ENCODE measurements at regions not wholly inside any gene's neighbourhood (a gene's known extent, or its start where the extent isn't known, plus 50 kb on each side); places are given as distances from the start of the nearest gene placed in this dataset.
"Not testable (repeated sequence)": the region's sequence is repeated elsewhere in the genome, so short reads cannot be mapped to it uniquely, and the experiment has no call there.

DNA sequence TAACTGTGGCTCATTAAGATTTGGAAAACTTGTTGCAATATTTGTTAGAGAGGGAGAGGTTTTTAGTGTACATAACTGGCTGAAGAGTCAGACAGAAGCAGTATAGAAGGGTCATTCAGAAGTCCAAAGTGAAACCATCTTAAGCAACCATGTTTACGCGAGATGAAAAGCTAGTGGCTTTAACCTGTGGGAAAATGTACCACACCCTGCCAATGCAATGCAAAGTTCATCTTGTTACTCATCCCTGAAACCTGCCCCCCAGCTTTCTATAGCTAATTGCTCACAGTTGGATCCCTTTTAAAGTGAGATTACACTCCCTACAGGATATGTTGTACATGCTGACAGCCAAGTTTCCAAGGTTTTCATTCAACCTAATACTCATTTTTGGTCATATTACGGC is 96.7 kb upstream of the RAPGEF2 start:
- DNase-seq: no peak

DNA sequence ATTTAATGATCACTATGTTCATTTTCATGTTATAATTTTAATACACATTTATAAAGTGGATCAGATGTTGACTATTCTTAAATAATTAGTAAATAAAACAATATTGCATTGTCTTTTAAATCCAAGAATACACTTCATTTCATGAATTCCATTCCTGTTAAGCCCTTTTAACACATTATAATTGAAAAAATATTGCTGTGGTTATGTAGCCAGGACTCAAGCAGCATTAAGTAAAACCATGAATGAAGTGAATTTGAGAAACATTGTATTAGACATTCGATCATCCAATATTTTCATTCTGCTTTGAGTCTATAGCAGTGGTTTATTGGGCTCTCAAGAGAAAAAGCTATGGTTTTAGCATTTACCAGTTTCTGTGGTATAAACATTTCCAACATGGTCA is 94.2 kb upstream of the RAPGEF2 start:
- DNase-seq: no peak

DNA sequence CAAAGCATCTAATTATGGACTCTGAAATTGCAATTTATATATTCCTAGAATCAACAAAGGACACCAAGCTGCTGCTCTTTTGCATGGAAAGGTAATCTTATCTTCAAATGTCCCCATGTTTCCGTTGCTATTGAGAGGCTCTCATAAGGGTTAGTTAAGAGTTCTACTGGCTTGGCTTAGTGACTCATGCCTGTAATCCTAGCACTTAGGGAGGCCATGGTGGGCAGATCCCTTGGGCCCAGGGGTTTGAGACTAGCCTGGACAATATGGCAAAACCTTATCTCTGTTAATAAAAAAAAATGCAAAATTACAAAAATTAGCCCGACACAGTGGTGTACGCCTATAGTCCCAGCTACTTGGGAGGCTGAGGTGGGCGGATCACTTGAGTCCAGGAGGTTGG is 93.4 kb upstream of the RAPGEF2 start:
- no peak for DNase-seq

DNA sequence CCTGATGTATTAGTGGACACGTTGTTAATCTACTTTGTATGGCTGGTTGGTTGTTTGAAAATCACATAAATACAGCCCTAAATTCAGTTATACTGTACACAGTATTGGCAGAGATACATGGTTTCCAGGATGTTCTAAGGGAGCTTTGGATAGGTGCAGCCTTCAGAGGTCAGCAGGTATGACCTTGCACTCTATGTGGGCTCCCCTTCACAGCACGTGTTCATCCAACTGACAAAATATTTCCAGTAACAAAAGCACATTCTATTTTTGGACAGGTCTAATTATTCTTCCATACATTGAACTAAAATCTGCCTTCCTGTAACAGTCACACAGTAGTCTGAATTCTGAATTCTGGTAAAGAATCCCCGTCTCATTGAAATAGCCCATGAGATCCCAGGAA is 92.8 kb upstream of the RAPGEF2 start:
- DNase-seq: no peak

DNA sequence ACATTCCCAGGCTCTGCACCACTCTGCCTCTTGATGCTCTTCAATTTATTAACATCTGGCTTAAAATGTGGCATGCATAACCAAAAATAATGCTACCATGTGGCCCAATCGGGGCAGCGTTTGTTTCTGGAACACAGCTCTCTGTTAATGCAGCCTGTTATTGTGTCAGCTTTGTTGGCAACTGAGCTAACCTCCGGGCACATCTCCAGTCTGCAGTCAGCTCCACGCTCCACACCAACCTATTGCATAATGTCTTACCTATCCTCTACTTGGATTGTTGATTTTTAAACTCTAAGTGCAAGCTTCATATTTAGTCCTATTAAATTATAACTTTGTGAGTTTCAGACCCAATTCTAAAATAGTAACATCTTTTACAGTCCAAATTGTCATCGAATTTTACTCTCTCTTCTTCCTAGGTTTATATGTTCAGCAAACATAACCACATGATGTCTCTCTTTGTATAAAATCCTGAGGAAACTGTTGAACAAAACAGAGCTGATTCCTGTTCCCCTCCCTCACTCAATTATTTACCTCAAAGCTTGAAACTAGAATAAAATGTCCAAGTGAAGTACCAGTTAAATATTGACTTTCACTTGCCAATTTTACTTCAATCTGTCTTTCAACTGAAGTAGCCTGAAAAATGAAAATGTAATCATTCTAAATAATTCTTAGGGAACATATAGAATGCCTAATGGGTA is 92.2 kb upstream of the RAPGEF2 start:
- DNase-seq: peak; percentile 61

DNA sequence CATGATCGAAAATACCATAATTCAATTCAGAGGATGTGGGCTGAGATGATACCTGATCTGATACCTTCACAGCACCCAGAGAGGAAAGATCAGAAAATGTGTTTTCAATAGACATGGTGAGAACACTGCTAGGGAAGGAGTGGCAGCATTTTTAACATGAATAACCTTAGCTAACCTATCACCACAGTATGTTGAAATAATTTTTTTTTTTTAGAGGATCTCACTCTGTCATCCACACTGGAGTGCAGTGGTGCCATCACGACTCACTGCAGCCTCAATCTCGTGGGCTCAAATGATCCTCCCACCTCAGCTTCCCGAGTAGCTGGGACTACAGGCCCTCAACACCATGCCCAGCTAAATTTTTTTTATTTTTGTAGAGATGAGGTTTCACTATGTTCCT is 90.5 kb upstream of the RAPGEF2 start:
- DNase-seq: no peak

DNA sequence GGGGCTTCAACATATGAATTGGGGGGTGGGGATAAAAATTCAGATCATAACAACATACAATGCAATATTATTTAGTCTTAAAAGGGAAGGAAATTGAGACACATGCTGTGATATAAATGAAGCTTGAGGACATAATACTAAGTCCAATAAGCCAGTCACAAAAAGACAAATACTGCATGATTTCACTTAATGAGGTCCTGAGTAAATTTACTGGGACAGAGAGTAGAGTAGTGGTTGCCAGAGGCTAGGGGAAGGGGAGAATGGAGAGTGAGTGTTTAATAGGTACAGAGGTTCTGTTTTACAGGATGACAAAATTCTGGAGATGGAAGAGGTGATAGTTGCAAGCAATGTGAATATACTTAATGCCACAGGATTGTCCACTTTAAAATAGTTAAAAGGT is 89.2 kb upstream of the RAPGEF2 start:
- DNase-seq: no peak

DNA sequence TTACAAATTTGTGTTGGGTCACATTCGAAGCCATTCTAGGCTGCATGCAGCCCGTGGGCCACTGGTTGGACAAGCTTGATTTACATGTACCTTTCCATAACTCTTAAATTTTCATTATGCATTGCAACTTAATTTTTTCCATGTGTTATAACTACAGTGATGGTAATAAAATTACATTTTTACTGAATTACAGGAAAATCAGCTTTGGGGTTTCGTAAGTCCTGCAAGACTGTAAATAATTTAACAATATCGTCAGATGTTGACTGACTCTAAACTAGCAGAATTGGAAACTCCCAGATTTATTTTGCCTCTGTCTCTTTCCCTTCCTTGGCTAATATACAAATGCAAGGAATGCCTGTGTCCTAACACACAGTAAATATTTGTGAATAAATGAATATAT is 88.0 kb upstream of the RAPGEF2 start:
- DNase-seq: no peak

DNA sequence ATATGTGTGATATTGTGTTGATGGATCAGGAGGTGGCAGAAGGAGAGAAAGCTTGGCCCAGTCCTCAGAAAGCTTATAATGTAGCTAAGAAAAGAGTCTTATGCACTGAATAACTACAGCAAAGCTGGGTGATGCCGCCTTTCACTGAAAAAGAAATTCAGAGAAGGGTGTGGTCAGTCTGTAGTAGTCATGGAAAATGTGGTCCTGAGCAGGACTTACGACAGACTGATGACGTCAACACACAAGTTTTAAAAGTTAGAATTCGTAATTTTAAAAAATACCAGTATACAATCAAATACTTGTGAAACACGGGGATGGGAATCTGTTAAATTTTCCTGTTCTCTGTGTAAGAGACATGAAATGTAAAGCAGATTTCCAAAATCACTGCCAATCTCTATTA is 87.0 kb upstream of the RAPGEF2 start:
- DNase-seq: no peak

DNA sequence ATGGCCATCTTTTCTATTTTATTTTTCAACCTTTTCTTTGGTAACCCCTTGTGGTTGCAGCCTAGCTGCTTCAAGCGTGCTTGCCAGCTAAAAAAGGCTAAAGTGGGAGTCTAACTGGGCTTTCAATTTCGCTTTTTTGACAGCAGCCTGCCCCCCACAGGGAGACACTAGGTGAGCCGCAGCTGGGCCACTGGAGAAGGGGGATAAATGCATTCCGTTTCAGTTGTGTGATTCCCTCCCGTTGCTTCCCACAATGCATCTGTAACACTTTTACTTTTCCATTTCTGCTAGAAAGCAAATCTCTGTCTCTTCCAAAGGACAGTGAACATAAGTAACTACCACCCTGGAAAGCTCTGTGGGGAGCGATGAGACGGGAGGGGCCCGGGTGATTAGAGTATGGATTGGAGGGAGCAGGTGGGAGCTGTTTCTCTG is 86.3 kb upstream of the RAPGEF2 start:
- peak; percentile 33 for DNase-seq

DNA sequence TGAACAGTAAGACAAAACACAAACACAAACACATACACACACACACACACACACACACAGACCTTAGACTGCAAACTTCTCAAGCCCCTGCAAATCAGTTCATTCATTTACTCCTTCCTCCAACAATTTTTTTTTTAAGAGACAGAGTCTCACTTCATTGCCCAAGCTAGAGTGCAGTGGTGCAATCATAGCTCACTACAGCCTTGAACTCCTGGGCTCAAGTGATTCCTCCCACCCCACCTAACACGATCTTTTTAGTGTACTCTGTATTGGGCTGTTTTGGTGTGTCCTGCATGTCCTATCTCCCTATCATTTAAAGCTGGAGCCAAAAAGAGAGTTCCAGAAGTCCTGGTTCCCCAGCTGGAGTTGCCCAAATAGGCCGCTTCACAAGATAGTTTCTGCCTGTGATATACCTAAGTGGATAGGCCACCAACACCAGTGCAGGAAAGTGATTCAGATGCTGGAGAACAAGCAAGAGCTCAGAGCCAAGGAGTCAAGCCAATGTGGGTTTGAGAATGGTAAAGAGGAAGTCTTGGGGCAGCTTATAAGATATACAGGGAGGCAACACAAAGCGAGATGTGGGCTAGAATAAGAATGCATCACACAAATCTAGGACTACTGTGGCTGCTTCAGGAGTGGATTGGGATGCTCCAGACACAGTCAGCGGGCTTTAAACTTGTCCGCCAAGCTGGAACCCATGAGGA is 85.4 kb upstream of the RAPGEF2 start:
- DNase-seq: no peak

DNA sequence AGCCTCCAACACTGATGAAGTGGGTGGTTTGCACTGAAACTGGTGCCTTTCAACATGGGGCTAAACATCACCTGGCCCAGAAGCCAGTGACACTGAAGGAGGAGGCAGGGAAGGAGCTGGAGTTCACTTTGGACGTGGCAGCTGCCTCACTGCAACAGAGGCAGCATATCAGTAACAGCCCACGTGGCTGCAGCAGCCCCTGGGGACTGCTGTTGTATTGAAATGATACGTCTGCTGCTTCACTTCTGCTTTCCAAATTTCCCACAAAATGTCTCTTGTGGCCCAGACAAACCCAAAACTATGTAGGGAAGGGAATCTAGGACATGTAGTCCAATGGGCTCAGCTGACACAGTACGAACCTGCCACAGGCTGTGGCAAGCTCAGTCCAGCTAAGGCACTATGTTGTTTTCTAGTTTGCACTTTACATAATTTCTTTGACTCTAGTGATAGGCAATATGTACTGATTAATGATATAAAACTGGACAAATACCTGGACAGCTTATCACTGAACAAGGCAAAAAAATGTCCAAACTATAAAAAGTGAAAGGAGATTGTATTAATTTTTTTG is 84.7 kb upstream of the RAPGEF2 start:
- no peak for DNase-seq

DNA sequence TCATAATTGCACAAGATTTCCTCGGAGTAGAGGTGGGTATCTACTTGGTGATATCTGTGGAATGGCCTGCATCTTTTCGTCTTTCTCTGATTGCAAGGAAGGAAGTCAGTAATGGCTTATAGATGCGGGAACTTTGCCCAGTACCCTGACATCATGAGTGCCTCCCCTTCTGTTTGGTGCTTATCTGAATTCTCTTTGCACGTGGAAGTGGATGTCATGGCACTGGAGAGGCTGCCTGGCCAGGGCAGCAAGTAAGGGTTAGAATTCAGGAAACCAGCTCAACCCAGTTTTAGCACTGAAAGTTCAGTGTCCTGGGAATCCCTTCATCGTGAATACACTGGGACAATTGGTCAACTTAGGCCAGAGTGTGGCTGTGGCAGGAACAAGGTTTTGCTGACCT is 83.5 kb upstream of the RAPGEF2 start:
- no peak for DNase-seq

DNA sequence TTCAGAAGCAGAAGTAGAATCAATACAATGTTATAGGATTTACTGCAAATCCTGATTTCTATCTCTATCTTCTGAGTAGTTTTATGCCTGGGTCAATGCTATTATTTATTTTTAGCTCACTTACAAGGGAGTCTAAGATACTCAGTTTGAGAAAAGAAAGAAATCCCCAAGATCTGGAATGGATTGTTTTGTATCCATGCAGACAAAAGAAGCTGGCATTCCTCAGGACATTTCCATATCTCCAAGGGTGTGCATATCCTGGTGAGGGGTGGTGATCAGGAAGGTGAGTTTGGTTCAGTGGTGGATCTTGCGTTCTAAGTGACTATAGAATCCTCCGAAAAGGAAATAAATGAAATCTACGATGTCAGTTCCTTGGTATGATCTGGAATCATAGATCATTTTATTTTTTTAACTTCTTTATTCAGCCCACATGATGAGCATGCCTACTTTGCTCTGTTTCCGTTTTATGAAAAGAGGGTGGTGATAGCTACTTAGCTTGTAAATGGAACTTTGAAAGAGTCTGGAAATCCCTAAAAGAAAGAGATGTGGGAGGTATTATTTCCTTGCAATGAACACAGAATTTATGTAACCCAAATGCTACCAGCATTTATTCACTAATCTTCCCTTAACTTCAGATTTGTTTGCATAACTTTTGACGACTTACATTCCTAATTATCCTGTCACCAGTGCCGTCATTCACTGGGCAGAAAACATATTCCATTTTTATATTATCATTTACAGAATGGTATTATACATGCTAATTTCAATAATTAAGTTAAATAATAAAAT is 81.1 kb upstream of the RAPGEF2 start:
- no peak for DNase-seq

DNA sequence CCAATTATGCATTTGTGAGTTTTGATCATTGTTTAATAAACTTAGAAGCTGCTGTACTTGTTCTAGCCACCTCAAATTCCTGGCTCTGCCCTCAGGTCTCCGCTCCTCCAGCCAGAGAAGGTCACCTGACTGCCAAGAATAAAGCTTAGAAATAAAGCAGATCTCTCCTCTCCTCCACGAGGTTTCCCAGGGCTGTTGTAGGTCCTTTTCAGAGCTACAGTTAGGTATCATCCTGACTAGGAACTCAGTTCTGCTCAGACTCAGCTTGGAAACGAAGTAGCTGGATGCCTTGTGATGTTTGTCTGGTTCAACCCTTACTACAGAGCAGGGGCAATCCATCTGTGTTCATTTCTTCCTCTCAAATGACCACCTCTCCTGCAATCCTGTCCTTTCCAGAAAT is 79.1 kb upstream of the RAPGEF2 start:
- no peak for DNase-seq

DNA sequence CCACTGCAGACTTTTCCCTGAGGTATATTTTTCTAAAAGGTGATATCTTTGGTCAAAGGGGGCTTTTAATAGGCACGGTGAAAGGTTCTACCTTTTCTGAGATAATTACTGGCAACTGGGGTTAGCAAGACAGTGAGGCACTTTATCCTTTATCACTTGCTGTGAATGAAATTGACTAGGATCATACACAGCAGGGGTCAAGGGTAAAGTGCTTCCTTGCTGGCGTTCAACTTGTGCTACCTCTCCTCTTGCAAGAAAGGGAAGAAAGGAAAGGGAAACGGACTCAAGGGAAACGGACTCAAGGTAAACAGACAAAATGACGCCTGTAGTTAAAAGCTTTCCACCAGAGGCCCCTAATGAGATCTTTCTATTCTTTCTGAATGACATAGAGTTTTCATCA is 78.6 kb upstream of the RAPGEF2 start:
- DNase-seq: no peak

DNA sequence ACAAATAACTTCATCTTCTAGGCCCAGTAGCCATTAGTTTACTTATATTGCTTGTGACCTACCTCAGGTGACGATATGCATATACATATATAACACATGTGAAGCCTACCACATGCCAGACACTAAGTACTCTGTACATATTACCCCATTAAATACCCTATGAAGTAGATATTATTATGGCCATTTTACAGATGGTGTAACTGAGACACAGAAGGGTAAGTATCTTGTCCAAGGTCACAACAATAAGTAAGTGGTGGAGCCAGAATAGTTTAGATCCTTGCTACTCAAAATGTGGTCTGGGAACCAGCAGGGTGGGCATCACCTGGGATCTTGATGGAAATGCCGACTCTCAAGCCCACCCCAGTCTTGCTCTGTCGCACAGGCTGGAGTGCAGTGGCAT is 78.1 kb upstream of the RAPGEF2 start:
- DNase-seq: no peak

DNA sequence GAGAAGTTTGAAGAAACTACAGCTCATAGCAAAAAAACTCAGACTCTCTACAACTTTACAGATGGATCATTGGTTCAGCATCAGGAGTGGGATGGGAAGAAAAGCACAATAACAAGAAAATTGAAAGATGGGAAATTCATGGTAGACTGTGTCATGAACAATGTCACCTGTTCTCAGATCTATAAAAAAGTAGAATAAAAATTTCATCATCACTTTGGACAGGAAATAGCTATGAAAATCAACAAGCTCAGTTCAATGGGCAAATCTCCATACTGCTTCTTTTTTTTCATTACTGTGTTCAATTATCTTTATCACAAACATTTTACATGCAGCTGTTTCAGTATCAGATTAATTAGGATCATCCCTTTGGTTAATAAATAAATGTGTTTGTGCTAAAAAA is 76.5 kb upstream of the RAPGEF2 start:
- DNase-seq: no peak

DNA sequence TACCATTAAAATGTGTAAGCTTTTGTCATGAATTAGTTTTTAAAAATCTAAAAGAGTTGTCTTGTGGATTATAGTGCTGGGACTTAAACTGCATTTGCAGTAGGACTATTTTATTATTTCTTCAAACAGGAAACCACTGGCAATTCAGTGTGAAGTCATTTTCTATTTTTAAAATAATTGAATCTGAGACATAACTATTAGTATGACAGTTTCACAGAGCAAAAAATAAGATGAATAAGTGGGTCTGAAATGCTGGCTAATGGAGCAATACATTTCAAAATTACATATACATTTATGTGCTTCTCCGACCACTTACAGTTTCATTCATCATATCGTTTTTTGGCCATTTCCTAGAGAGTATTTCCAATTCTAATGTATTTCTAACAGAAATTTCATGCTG is 75.3 kb upstream of the RAPGEF2 start:
- DNase-seq: no peak

DNA sequence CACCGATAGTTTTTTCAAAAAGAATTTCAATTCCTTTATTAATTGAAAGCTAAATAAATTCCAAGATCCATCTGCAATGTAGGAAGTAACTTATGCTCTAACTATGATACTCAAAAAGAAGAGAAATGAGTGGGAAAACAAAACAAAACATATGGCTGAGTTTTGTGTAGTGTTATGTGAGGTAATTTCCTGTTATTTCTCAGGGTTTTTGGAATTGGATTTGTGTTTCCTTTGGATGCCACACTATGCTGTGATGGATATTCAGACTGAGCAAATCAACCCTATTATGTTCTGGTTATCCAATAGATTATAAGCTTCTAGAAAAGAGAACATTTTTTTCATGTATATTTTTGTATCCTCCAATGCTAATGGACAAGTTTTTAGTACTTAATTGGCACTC is 73.4 kb upstream of the RAPGEF2 start:
- no peak for DNase-seq

DNA sequence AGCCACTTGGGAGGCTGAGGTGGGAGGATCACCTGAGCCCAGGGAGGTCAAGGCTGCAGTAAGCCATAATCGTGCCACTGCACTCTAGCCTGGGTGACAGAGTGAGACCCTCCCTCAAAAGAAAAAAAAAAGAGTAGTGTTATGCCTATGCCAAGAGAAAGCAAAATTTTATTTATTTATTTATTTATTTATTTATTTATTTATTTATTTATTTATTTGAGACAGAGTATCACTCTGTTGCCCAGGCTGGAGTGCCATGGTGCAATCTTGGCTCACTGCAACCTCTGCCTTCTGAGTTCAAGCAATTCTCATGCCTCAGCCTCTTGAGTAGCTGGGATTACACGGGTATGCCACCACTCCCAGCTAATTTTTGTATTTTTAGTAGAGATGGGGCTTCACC is 72.6 kb upstream of the RAPGEF2 start:
- not testable (repeated sequence) for DNase-seq

DNA sequence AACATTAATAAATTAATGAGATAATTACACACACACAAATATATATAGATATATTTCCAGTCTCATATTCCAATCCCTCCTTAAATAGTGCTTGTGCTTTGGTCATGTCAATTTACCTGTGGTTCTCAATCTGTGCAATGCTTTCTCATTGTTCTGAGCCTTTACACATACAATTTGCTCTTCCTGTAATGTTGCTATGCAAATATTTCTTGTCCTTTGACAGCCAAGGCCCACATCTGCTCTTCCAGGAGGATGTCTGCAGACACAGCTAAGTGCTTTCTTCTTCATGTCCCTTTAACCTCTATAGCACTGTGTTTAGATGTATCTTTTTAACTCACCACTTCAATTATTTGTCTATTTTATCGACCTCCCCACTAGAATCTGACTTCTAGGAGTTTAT is 67.3 kb upstream of the RAPGEF2 start:
- DNase-seq: no peak

DNA sequence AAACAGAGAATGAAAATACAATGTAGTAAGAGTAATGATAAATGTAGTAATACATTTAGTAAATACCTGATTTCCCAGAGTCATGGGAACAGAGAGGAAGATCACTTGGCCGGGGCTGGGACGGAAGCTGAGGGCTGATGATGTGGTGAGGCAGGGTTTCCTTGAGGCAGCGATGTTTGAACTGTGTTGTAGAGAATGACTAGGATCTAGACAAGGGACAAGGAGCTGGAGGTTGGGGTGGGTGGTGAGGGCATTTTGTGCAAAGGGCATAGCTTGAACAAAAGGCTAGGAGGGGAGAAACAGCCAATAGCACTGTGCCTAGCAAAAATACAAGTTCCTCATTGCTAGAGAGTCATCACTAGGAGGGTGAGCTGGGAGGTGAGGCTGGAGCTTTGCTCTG is 64.3 kb upstream of the RAPGEF2 start:
- DNase-seq: no peak

Measured in midbrain (tissue), 1 donor.